Eye (tissue), 1 donor: ENCODE measurements at regions not wholly inside any gene's neighbourhood (a gene's known extent, or its start where the extent isn't known, plus 50 kb on each side); places are given as distances from the start of the nearest gene placed in this dataset.
"Not testable (repeated sequence)": the region's sequence is repeated elsewhere in the genome, so short reads cannot be mapped to it uniquely, and the experiment has no call there.

Experiments used
- DNase-seq: peaks from one replicate; pipeline ENCODE4 v3.0.0-alpha.2; 2015

DNA sequence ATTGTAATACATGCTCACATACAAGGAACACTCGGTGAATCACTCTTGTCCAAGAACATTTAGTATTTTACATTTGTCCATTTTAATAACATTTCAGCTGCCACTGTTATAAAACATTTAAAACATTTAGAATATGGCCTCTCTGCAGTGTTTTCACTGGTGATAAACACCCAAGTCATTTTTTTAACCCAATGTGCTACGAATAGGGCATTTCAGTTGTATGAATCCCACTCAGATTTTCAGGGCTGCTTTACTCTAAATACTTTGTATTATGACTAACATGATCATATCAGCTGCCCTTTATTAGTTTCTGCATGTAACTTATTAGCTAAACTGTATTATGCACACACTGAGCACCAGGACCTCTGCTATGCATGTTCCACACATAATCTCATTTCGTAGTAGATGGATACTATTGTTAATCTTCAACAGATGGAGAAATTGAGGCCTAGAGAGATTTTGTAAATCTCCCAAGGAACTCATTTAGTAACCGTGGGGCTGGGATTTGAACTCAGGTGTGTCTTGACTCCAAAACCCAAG is 148.6 kb upstream of the CDIN1 start:
- no peak for DNase-seq

DNA sequence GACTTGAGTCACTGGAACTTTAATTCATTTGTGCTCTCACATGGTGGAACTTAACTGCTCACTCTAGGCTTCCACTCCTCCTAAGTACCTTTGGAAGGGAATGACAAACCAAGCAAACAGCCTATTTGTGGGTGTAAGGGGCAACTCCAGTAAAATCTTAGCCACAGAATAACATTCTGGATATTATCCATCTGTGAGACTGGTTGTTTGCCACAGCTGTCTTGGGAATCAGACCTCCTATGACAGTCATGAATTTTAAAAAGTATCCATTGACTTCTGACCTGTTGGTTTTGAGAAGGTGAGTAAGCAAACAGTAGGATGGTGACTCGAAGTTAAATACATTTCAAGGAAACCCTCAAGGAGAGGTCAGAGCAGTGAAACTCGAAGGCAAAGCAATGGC is 147.3 kb upstream of the CDIN1 start:
- no peak for DNase-seq

DNA sequence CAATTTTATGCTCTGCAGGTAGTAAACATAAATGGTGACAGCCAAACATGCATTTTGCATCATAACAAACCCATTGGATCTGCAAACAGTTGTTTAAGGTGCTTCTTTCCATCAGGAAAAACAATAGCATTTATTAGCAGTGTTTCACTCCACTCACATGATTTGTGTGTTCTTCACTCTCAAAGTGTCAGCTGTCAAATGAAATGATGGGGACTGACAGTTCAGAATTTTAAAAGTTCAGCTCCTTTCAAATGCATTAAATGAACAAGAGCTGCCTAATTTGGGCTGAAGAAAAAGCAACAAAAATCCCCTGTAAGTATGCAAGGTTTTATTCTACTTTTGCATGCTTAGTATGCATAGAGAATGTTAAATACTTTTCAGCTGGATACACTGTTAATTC is 145.2 kb upstream of the CDIN1 start:
- no peak for DNase-seq

DNA sequence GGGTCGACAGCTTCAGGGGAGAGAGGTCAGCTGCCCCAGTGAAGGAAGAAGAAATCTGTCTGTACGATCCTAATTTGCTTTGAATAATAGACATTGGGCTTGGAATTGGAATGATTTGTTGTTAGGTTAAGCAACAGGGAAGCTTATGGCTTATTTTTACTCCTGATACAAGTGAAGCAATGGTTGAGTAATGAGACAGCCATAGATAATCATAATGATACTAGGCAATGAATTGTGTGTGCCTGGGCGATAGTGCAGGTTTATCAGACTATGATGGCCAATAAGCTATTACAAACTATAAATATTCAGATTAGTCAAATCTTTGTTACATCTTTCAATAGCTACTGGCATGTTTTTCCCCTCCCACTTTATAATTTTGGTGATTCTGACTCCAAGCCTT is 140.9 kb upstream of the CDIN1 start:
- DNase-seq: no peak

DNA sequence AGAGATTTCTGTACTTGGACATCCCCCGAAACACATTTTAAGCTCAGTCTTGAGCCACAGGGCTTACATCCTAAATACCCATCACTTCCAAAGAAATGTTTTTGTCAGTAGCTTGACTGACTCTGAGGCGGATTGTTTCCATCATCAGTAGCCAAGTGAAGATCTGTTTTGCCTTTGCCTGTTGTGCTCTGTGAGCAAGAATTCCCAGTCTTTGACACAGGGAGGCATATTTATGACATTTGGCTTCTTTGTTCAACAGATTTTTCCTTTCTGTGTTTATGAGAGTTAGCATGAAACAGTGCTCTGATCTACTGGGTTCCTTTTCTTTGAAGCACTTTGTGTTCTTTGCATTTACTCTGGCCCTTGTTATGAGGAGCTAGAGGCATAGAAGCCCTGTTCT is 132.1 kb upstream of the CDIN1 start:
- no peak for DNase-seq

DNA sequence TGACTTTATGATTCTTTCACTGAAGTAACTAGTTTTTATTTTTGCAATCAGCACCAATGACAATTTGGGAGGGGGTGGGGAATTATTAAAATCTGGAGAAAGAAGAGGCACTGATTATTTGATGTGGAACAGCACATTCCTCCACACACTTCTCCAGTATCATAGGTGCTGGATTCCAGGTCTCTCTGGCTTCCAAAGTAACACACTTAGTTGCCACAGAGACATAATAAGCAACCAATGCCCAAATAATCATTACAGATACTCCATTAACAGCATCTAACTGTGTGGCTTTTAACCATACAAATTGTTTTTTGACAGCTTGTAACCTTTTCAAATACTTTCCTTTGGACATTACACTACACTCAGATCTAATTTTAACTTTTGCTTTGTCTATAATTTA is 131.0 kb upstream of the CDIN1 start:
- no peak for DNase-seq

DNA sequence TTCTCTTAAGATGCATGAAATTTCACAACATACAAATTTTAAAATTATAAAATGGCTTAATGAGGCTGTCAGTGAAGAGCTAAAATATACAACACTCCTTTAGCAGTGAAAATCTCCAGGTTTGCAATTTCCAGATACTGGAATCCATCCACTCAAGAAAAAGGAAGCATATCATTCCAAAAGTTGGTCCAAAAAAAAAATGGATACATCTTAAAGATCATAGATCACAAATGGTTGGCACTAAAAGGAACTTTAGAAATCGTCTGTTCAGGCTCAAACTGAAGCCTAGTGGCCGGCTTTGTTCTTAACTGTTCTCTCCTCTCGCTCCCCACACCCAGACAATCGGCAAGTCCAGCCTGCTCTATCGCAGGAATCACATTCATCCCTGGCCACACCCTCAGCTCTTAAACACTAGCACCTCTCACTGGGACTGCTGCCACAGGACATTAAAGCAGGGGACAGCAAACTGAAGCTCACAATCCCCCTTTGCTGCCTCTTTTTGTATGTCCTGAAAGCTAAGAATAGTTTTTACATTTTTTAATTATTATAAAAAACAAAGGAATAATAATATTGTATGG is 130.3 kb upstream of the CDIN1 start:
- no peak for DNase-seq

DNA sequence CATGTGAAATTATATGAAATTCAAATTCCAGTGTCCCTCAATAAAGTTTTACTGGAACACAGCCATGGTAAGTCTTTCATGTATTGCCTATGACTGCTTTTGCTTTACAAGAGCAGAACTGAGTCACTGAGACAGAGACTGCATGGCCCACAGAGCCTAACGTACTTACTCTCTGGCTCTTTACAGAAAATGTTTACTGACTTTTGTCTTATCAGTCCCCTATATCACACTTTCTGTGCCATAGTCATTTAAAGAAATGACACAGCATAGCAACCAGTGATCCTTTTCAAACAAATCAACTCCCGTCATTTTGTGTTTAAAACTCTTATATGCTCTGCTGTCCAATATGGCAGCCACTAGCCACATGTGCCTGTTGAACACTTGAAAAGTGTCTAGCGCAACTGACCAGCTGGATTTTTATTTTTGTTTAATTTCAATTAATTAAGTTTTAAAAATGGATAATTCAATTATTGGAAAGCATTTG is 129.7 kb upstream of the CDIN1 start:
- no peak for DNase-seq

DNA sequence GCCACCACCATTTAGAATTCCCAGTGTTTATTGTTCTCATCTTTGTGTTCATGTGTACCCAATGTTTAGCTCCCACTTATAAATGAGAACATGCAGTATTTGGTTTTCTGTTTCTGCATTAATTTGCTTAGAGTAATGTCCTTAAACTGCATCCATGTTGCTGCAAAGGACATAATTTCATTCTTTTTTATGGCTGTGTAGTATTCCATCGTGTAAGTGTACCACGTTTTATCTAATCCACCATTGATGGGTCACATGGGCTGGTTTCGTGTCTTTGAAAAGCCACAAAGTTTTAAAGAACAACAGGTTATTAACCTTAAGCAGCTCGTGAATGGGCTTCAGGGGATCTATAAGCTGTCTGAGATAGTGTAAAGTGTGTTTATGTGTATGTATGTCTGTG is 125.2 kb upstream of the CDIN1 start:
- not testable (repeated sequence) for DNase-seq

DNA sequence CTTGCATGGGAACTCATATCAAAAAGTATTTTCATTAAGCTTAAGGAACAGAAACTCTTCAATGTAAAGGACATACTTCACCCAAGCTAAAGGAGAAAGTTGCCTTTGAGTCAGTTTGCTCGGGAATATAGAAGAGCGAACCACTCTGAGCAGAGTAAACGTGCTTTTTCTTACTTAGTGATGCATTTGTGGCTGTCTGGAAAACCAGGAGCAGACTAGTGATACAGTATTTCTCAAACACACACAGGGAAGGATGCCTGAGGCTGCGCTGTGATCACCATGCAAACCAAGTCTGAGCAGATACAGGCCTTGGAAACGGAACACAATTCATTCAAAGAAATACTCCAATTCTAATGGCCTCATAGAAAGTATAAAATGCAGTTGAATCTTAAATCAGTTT is 121.0 kb upstream of the CDIN1 start:
- no peak for DNase-seq

DNA sequence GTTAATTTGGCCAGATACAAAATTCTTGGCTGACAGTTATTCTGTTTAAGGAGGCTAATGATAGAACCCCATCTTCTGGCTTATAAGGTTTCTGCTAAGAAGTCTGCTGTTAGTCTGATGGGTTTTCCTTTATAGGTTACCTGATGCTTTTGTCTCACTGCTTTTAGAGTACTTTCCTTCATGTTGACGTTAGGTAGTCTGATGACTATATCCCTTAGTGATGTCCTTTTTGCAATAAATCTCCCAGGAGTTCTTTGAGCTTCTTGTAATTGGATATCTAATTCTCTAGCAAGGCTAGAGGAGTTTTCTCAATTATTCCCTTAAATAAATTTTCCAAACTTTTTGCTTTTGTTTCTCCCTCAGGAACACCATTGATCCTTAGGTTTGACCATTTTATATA is 114.1 kb upstream of the CDIN1 start:
- no peak for DNase-seq

DNA sequence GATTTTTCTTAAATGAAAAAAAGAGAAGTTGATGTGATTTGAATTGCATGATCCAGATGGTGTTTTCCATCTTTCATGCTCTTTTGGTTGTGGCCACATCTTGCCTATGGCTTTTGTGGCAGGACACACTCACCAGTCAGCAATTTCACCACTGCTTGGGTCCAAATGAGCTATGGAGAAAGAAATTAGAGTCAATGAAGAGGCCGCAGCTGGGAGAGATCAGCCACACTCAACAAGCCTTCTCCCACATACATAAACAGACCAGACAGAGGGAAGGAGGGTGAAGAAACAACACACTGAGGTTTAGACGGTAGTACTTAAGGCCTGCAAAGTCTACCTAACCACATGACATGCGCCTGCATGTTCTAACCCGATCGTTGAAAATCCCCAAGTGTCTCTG is 110.7 kb upstream of the CDIN1 start:
- no peak for DNase-seq

DNA sequence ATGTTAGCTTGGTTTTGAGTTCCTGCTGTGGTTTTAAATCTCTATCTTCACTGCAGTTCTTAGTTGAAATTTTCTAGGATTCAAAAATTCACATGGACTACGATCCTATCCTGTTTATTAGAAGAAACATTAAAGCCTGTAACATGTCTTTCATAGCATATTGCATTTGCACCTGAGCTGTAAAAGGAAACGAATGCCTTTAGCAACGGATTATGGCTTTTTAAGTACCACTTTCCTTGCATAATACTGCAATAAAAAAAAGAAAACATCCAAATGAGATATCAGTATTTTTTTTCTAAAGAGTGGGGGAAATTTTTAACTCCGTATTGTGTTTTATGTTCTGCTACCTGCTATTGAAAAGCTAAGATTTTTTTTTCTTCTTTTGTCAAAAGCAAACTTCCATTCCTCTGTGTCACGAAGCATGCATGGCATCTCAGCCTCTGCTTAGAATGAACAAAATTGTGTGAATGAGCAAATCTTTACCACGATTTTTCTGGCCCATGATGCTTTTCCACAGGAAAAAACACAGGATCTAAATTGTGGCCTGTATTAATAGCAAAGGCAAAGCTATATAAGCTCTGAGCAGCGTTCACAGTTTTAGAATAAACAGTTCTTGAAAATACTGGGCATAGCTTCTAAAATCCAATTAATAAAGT is 110.0 kb upstream of the CDIN1 start:
- DNase-seq: no peak

DNA sequence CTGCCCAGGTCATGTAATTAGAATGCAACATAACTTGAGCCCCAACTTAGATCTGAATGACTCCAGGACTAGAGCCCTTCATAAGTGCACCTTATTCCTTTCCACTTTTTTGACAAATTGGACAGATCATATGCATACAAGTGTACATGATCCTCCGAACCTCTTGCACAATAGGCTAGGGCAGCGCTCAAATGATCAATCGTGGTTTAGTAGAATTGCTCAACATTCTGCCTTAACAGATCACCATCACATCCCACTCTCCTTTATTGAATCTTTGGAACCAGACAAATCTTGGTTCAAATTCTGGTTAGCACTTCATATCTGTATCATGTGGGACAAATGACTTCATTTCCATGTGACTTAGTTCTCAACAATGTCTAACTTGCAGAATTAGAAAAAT is 106.8 kb upstream of the CDIN1 start:
- DNase-seq: no peak

DNA sequence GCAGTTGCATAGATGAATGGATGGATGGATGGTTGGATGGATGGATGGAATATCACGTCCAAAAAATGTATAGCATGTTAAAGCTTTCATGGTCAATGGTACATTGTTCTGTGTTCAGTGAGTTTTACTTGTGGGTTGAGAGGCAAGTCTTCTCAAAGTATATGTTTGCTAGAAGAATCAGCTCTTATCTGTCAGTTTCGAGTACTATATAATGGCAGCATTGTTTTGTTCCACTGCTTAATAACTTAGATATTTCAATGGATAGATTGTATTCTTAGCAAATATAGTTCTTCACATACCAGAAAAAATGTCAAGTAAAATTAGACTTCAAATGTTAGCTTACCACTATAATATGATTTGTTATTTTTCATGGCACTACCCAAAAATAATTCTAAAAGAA is 100.9 kb upstream of the CDIN1 start:
- DNase-seq: no peak

DNA sequence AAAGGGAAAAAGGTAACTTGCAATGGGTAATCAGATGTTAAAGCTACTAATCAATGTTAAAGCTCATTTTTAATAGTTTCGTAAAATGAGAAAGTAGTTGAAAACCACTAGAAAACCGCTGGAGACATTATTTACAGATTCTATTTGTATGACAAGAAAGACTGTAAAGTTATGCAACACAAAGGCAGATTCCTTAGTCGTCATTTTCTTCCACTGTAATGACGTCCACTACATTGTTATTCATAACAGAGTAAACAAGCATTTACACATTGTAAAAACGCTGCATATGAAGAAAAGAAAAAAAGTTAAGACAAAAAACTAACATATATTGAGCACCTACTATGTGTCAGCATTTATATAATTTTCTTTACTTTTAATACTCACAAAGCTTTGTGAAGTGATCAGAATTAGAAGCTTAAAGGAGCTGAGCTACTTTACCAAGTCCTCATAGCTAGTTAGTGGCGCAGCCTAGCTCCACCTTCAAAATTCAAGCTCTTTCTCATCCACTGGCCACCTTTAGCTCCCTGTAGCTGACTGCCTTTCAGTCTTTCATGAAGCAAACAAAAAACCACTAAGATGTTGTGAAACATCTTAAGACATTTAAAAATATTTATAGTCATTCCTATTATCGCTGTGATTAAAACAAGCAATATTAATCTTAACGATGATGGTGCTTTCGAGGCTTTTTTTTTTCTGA is 100.1 kb upstream of the CDIN1 start:
- no peak for DNase-seq

DNA sequence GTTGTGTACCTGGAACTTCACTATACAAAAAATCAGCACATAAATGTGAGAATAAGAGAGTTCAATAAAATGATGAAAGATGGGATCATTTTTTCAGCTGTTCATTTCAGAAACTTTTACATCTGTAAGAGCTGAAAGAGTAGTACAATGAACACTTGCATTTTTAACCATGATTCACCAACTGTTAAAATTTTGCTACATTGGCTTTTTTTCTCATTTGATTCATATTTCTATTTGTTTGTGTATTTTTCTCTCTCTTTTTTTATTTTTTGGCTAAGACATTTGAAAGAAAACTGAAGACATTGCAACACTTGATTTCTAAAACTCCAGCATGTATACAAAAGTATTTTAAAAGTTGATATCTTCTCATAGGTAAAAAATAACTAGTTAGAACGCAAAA is 98.3 kb upstream of the CDIN1 start:
- DNase-seq: no peak

DNA sequence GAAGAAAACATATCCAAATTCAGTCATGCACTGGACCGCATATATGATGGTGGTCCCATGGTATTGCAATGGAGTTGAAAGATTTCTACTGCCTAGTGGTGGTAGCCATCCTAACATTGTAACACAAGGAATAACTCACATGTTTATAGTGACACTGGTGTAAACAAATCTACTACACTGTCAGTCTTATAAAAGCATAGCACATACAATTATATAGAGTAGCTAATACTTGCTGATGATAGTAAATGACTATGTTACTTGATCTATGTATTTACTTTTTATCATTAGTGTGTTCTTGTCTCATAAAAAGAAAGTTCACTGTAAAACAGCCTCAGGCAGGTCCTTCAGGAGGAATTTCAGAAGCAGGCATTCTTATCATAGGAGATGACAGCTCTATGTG is 96.0 kb upstream of the CDIN1 start:
- DNase-seq: no peak

DNA sequence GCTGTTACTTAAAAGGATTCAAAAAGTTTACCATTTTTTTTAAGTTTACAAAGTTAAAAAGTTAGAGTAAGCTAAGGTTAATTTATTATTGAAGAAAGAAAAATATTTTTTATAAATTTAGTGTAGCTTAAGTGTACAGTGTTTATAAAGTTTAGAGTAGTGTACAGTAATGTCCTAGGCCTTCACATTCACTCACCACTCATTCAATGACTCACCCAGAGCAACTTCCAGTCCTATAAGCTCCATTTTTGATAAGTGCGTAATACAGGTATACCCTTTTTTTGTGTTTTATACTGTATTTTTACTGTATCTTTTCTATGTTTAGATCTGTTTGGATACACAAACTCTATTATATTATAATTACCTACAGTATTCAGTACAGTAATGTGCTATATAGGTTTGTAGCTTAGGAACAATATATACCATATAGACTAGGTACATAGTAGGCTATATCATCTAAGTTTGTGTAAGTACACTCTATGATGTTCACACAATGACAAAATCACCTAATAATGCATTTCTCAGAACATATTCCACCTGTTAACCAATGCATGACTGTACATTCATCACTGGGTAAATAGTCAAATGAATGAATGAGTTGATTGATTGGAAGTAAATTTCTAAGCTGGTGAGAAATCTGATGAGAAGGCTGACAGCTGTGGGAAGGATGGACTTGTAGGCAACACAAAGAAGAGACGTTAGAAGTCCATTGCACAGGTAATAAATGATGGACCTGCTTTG is 95.2 kb upstream of the CDIN1 start:
- no peak for DNase-seq

DNA sequence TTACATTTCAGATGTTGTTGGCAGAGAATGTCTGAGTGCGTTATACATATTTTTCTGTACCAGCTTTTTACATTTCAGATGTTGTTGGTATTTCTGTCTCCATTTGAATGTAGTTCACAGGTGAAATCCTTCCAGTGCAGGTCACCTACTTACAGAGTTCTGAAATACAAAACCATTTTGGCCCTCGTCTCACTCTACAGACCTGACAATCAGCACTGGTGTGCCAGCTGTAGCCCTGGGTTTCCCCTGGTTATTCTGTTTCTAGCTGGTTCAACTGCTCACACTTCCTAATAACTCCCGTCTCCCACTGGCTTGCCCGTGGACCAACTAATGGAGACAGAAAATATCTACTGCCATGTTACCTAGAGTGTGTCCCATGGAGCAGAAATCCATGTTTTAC is 87.5 kb upstream of the CDIN1 start:
- no peak for DNase-seq

DNA sequence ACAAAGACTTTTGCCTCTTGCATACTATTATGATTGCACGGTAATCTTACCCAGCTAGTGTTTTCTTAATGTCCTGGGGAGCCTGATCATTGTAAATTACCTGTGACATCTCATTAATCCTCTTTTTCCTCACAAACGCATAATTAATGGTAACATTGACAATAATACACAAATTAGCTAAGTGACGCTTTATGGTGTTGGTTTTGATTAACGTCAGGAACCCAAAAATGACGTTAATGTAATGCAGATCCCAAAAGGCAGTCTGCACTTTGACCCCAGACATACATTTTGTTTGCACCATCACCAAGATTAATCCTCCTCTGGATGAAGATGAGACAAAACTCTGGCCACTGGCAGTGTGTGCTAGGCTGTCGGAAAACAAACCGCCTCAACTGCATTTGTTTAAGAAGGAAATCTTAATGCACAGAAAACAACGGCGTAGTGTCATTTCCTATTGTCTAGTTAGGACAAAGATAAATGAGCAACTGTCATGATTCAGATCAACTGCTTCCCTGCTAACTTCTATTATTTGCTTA is 83.9 kb upstream of the CDIN1 start:
- DNase-seq: peak; percentile 81

DNA sequence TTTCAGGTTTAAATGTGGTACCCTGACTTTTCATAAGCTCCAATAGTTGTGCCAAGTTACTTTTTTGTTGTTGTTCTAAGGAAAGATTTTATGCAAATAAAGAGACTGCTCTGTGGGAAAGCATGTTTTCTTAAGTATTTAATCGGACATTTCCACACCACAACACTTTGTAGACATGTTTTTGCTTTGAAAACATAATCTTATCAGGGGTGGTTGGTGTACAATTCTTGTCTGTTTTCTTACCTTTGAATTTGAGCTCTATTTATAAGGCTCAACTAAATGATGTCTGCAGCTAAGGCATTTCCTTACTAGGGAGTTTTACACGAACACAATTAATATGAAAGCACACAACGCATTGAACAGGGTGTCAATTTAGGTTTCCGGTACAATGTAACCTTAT is 81.5 kb upstream of the CDIN1 start:
- no peak for DNase-seq

DNA sequence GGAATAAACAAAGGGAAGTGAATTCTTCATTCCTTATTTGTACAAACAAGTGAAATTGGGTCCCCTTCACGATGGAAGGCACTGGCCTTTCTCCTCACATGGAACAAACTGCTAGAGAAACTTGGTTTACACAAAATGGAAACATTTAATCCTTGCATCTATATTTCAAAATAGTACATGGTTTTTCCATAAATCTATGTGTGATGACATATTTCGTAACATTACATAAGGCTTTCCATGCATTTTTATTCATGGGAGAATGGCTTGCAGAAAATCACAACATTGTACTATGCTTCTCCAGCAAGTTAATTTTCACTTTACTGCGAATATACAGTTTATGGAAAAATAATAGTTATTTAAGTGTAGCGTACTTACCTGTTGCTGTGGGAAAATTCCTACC is 81.0 kb upstream of the CDIN1 start:
- no peak for DNase-seq
